ENCODE measurements at regions not wholly inside any gene's neighbourhood (a gene's known extent, or its start where the extent isn't known, plus 50 kb on each side); places are given as distances from the start of the nearest gene placed in this dataset.

- DNase-seq (ENCODE audit: low spot score) = no peak
Observed at GRCh38 chr10:130904676-130905075, 406.8 kb downstream of the TCERG1L start.

- no peak for DNase-seq (ENCODE audit: low spot score)
Observed at GRCh38 chr10:130905386-130905785, 406.1 kb downstream of the TCERG1L start.

GRCh38 chr10:130905921-130906320 is 405.6 kb downstream of the TCERG1L start:
- DNase-seq (ENCODE audit: low spot score) = no peak

- DNase-seq (ENCODE audit: low spot score) = no peak
Observed at GRCh38 chr10:130910848-130911247, 400.7 kb downstream of the TCERG1L start.

- DNase-seq (ENCODE audit: low spot score) = no peak
Observed at GRCh38 chr10:130913844-130914243, 397.7 kb downstream of the TCERG1L start.

- no peak for DNase-seq (ENCODE audit: low spot score)
Observed at GRCh38 chr10:130914367-130914766, 397.2 kb downstream of the TCERG1L start.

GRCh38 chr10:130915065-130915464 is 396.5 kb downstream of the TCERG1L start:
- DNase-seq (ENCODE audit: low spot score) = no peak

GRCh38 chr10:130921461-130921860 is 390.1 kb downstream of the TCERG1L start:
- no peak for DNase-seq (ENCODE audit: low spot score)

- DNase-seq (ENCODE audit: low spot score) = no peak
Observed at GRCh38 chr10:130921911-130922440, 389.5 kb downstream of the TCERG1L start.

GRCh38 chr10:130923596-130923995 is 387.9 kb downstream of the TCERG1L start:
- DNase-seq (ENCODE audit: low spot score) = no peak

GRCh38 chr10:130924138-130924819 is 387.2 kb downstream of the TCERG1L start:
- DNase-seq (ENCODE audit: low spot score) = peak; percentile 36

- DNase-seq (ENCODE audit: low spot score) = no peak
Observed at GRCh38 chr10:130926442-130926841, 385.1 kb downstream of the TCERG1L start.

GRCh38 chr10:130927157-130927556 is 384.4 kb downstream of the TCERG1L start:
- no peak for DNase-seq (ENCODE audit: low spot score)

GRCh38 chr10:130928306-130928705 is 383.2 kb downstream of the TCERG1L start:
- DNase-seq (ENCODE audit: low spot score) = no peak

GRCh38 chr10:130929422-130930325 is 381.8 kb downstream of the TCERG1L start:
- DNase-seq (ENCODE audit: low spot score) = no peak

- no peak for DNase-seq (ENCODE audit: low spot score)
Observed at GRCh38 chr10:130930821-130931220, 380.7 kb downstream of the TCERG1L start.

- DNase-seq (ENCODE audit: low spot score) = no peak
Observed at GRCh38 chr10:130931256-130931655, 380.3 kb downstream of the TCERG1L start.

GRCh38 chr10:130932326-130933007 is 379.1 kb downstream of the TCERG1L start:
- DNase-seq (ENCODE audit: low spot score) = no peak

- DNase-seq (ENCODE audit: low spot score) = no peak
Observed at GRCh38 chr10:130933008-130933390, 378.5 kb downstream of the TCERG1L start.

GRCh38 chr10:130934293-130935127 is 377.0 kb downstream of the TCERG1L start:
- DNase-seq (ENCODE audit: low spot score) = no peak

- DNase-seq (ENCODE audit: low spot score) = no peak
Observed at GRCh38 chr10:130935128-130935439, 376.4 kb downstream of the TCERG1L start.
